Ovary (tissue), 3 donors: ENCODE measurements at regions not wholly inside any gene's neighbourhood (a gene's known extent, or its start where the extent isn't known, plus 50 kb on each side); places are given as distances from the start of the nearest gene placed in this dataset.

ENCODE experiments used
- EP300 ChIP-seq: sonication (generic); formaldehyde crosslinking; IDR thresholded peaks from one replicate; pipeline ENCODE4 v1.6.1; 2017; ENCODE audit warnings: antibody characterized with exemption
- POLR2A ChIP-seq: fragments of 450-650 bp; IDR thresholded peaks from one replicate; pipeline ENCODE4 v1.6.1; 2017; ENCODE audit warnings: antibody characterized with exemption, mild to moderate bottlenecking, moderate library complexity
- TF ChIP-seq, protein P1 (sequence below), 3 donors: fragments of 450-650 bp in 2 of 3; fragments of 200-600 bp in 1 of 3; IDR thresholded peaks; one replicate each; pipeline versions ENCODE4 v1.5.1 to v1.8.0; 2016 to 2022; ENCODE audit warnings: antibody characterized with exemption in 3 of 3, mild to moderate bottlenecking in 1 of 3
- donor health status: DM: no; HTN: no; CAD: no.

DNA sequence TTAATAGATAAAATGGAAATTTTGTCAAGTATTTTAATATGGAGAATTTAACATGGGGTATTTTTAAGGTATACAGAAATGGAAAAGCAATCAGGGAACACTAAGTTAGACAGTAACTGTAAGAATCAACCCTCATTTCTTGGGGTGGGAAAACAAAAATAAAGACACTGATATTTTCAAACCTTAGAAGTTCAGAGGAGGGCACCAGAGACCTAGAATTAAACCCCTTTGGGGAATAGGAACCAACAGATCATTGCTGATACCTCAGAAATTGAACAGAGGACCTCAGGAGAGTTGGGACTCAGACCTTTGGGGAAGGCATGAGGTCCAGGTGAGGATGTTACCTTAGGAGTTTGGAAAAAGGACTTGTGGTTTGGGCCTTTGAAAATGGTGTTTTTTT is 435.6 kb downstream of the TMA16 start:
- TF ChIP-seq, protein P1, sequence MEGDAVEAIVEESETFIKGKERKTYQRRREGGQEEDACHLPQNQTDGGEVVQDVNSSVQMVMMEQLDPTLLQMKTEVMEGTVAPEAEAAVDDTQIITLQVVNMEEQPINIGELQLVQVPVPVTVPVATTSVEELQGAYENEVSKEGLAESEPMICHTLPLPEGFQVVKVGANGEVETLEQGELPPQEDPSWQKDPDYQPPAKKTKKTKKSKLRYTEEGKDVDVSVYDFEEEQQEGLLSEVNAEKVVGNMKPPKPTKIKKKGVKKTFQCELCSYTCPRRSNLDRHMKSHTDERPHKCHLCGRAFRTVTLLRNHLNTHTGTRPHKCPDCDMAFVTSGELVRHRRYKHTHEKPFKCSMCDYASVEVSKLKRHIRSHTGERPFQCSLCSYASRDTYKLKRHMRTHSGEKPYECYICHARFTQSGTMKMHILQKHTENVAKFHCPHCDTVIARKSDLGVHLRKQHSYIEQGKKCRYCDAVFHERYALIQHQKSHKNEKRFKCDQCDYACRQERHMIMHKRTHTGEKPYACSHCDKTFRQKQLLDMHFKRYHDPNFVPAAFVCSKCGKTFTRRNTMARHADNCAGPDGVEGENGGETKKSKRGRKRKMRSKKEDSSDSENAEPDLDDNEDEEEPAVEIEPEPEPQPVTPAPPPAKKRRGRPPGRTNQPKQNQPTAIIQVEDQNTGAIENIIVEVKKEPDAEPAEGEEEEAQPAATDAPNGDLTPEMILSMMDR (IDR thresholded peaks at IDR 0.05) = no peak
- TF ChIP-seq POLR2A = no peak
- no peak for TF ChIP-seq EP300
